ENCODE measurements at regions not wholly inside any gene's neighbourhood (a gene's known extent, or its start where the extent isn't known, plus 50 kb on each side); places are given as distances from the start of the nearest gene placed in this dataset.

DNA sequence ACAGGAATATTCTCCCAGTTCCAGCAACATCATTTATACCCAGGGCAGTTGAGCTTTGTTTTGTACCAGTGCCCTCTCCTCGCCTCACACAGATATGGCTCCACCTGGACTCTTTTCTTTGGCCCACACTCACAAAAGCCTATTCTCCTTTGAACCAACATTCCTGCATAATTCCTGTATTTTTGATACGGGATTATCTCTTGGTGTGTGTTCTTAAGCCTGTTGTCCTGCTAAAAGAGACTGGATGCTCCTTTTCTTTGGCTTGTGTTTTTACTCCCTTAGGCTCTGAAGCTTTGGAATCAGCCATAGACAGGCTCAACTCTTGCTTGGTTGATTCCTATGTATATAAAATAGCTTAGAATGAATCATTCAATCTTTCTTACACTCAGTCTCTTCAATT is 305.4 kb upstream of the SATB1 start:
- ATAC-seq (ENCODE audit: low read depth) = no peak
- no peaks in the 10 kb centered on the region for H3K27me3 ChIP-seq (ENCODE audit: insufficient read depth, poor library complexity, severe bottlenecking)
- H3K27ac ChIP-seq (ENCODE audit: poor library complexity, severe bottlenecking) = no peak overlapping the region
- H3K4me3 ChIP-seq (ENCODE audit: severe bottlenecking) = no peak overlapping the region
- DNase-seq (ENCODE audit: low spot score) = no peak
- H3K9me3 ChIP-seq (ENCODE audit: severe bottlenecking) = no peaks in the 10 kb centered on the region
- no peak for TF ChIP-seq CTCF (IDR thresholded peaks at IDR 0.05; ENCODE audit: poor library complexity, severe bottlenecking)
- no peaks in the 10 kb centered on the region for H3K4me1 ChIP-seq (ENCODE audit: insufficient read depth, poor library complexity, severe bottlenecking)
- no peaks in the 10 kb centered on the region for H3K36me3 ChIP-seq (ENCODE audit: low read depth)

DNA sequence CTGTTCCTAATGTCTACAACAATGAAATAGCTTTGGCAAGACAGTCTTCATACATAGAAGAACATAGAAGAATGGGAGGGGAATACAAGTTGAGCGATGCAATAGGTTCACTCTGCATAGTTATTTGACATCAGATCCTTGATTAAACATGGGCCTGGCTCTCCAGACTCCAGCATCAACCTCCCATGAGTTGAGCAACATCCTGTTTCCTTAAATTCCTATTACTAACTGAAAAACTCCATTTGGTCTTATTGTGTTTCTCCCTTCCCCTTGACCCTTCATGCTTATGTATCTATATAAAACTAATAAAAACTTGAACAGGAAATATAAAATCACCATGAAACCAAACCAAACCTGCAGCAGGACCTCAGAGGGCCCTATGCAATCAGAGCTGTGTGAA is 304.5 kb upstream of the SATB1 start:
- Histone ChIP-seq H3K4me3 (ENCODE audit: severe bottlenecking) (no peak overlapping the region), H3K36me3 (ENCODE audit: low read depth) (no peaks in the 10 kb centered on the region), H3K27ac (ENCODE audit: poor library complexity, severe bottlenecking) (no peak overlapping the region), H3K4me1 (ENCODE audit: insufficient read depth, poor library complexity, severe bottlenecking) (no peaks in the 10 kb centered on the region), H3K9me3 (ENCODE audit: severe bottlenecking) (no peaks in the 10 kb centered on the region), H3K27me3 (ENCODE audit: insufficient read depth, poor library complexity, severe bottlenecking) (no peaks in the 10 kb centered on the region)
- no peak for TF ChIP-seq CTCF (IDR thresholded peaks at IDR 0.05; ENCODE audit: poor library complexity, severe bottlenecking)
- DNase-seq (ENCODE audit: low spot score) (no peak), ATAC-seq (ENCODE audit: low read depth) (no peak)

DNA sequence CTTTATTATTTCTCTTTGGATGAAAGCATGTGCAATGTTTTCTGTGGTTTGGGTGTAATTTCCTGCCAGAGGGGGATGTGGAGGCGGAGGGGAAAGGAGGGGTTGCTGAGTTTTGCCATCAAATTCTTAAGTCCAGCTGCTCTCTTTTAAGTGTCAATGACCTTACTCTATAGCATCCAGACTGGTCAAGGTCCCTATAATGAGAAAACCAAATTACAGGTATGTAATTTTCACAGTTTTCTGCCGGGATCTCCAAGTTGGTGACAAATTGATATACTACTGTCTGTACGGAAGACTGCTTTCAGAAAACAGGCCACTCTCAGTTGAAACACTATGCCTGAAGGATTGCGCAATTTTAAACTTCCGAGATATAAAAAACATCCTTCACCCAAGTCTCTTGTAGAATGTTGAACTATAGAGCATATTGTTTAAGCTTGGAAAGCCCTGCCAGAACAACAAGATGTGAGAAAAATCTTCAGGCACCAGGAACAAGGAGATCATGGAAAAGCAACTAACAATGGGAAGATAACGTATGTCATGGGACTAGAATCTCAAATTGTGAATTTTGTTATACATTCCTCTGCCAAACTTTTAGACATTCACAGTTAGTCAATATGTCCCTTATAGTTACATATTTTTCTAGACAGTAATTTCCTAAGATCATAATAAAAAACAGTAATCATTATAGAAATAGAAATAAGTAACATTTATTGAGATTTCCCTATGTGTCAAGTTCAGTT is 300.7 kb upstream of the SATB1 start:
- DNase-seq (ENCODE audit: low spot score) (no peak), ATAC-seq (ENCODE audit: low read depth) (no peak)
- no peak overlapping the region for H3K4me3 ChIP-seq (ENCODE audit: severe bottlenecking)
- H3K27ac ChIP-seq (ENCODE audit: poor library complexity, severe bottlenecking) = no peak overlapping the region
- no peaks in the 10 kb centered on the region for H3K4me1 ChIP-seq (ENCODE audit: insufficient read depth, poor library complexity, severe bottlenecking)
- no peaks in the 10 kb centered on the region for H3K9me3 ChIP-seq (ENCODE audit: severe bottlenecking)
- no peaks in the 10 kb centered on the region for H3K27me3 ChIP-seq (ENCODE audit: insufficient read depth, poor library complexity, severe bottlenecking)
- TF ChIP-seq CTCF (IDR thresholded peaks at IDR 0.05; ENCODE audit: poor library complexity, severe bottlenecking) = no peak
- no peaks in the 10 kb centered on the region for H3K36me3 ChIP-seq (ENCODE audit: low read depth)

DNA sequence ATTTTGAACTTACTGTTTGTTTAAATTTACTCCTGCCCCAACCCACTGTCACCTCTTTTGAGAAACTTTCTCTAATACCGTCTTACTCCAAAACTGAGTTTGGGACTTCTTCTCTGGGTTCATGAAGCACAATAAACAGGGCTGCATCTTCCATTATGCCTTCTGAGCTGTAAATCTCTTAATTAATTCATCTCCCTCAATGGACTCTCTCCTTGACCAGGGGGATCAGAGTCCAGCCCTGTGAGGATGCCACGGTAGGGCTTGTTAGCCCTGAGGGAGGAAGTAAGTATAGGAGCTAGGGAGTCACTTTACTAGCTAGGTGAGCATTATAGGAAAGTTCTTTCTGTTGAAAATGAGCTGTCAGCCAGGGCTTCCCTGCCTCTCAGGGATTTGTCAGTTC is 299.3 kb upstream of the SATB1 start:
- Histone ChIP-seq H3K27ac (ENCODE audit: poor library complexity, severe bottlenecking) (no peak overlapping the region), H3K27me3 (ENCODE audit: insufficient read depth, poor library complexity, severe bottlenecking) (no peaks in the 10 kb centered on the region), H3K4me3 (ENCODE audit: severe bottlenecking) (no peak overlapping the region), H3K9me3 (ENCODE audit: severe bottlenecking) (no peaks in the 10 kb centered on the region), H3K4me1 (ENCODE audit: insufficient read depth, poor library complexity, severe bottlenecking) (no peaks in the 10 kb centered on the region), H3K36me3 (ENCODE audit: low read depth) (no peaks in the 10 kb centered on the region)
- ATAC-seq (ENCODE audit: low read depth) (no peak), DNase-seq (ENCODE audit: low spot score) (no peak)
- no peak for TF ChIP-seq CTCF (IDR thresholded peaks at IDR 0.05; ENCODE audit: poor library complexity, severe bottlenecking)

- TF ChIP-seq CTCF (IDR thresholded peaks at IDR 0.05; ENCODE audit: poor library complexity, severe bottlenecking) = no peak
- Histone ChIP-seq H3K27me3 (ENCODE audit: insufficient read depth, poor library complexity, severe bottlenecking) (no peaks in the 10 kb centered on the region), H3K4me3 (ENCODE audit: severe bottlenecking) (no peak overlapping the region), H3K4me1 (ENCODE audit: insufficient read depth, poor library complexity, severe bottlenecking) (no peaks in the 10 kb centered on the region), H3K27ac (ENCODE audit: poor library complexity, severe bottlenecking) (no peak overlapping the region), H3K36me3 (ENCODE audit: low read depth) (no peaks in the 10 kb centered on the region), H3K9me3 (ENCODE audit: severe bottlenecking) (no peaks in the 10 kb centered on the region)
- DNase-seq (ENCODE audit: low spot score) (no peak), ATAC-seq (ENCODE audit: low read depth) (no peak)
Observed at GRCh38 chr3:18723206-18723810, 298.2 kb upstream of the SATB1 start.

Data from RWPE2 (cell line).